Naive thymus-derived CD8-positive, alpha-beta T cell (primary cell): ENCODE measurements at regions not wholly inside any gene's neighbourhood (a gene's known extent, or its start where the extent isn't known, plus 50 kb on each side); places are given as distances from the start of the nearest gene placed in this dataset.

Experiments
- ATAC-seq, 2 donors: fragments of 150-1000 bp; cut with Tn5 transposase in 1 of 2; sonication (Bioruptor Pico), chemical (Tn5 transposase) in 1 of 2; 1 replicate in 1 of 2; 2 replicates in 1 of 2; pipeline ENCODE4 v1.10.0; 2021; ENCODE audit warnings: mild to moderate bottlenecking in 2 of 2, moderate library complexity in 2 of 2
- POLR2A ChIA-PET: fragments of 350-600 bp; sonication (Branson Sonifier 250); formaldehyde crosslinking; loops from one replicate; lab custom pipeline; 2021; ENCODE audit warnings: antibody characterized with exemption; lab: Charles Lee
- DNase-seq, 10 donors: peaks; one replicate each; pipeline versions ENCODE4 v3.0.0 to v3.0.0-alpha.2; 2020 to 2022
- H3K27ac Mint-ChIP-seq, 10 donors: one replicate each; pipeline ENCODE4 v1.8.0; 2020 to 2022; ENCODE audit warnings: mild to moderate bottlenecking in 10 of 10, mixed read lengths in 10 of 10, moderate library complexity in 4 of 10, inconsistent platforms in 1 of 10
- H3K27me3 Mint-ChIP-seq, 5 donors: one replicate each; pipeline ENCODE4 v1.8.0; 2021 to 2022; ENCODE audit warnings: mixed read lengths in 5 of 5
- H3K36me3 Mint-ChIP-seq, 3 donors: one replicate each; pipeline ENCODE4 v1.8.0; 2020 to 2022; ENCODE audit warnings: mixed read lengths in 3 of 3, mild to moderate bottlenecking in 2 of 3, inconsistent platforms in 1 of 3
- H3K4me1 Mint-ChIP-seq, 4 donors: one replicate each; pipeline ENCODE4 v1.8.0; 2021 to 2022; ENCODE audit warnings: mixed read lengths in 4 of 4
- H3K4me3 Mint-ChIP-seq, 10 donors: one replicate each; pipeline ENCODE4 v1.8.0; 2020 to 2022; ENCODE audit warnings: mild to moderate bottlenecking in 10 of 10, mixed read lengths in 10 of 10, moderate library complexity in 6 of 10, inconsistent platforms in 1 of 10
- H3K9me3 Mint-ChIP-seq, 9 donors: one replicate each; pipeline ENCODE4 v1.8.0; 2020 to 2022; ENCODE audit warnings: mixed read lengths in 9 of 9, mild to moderate bottlenecking in 3 of 9, inconsistent platforms in 1 of 9, moderate library complexity in 1 of 9

DNA sequence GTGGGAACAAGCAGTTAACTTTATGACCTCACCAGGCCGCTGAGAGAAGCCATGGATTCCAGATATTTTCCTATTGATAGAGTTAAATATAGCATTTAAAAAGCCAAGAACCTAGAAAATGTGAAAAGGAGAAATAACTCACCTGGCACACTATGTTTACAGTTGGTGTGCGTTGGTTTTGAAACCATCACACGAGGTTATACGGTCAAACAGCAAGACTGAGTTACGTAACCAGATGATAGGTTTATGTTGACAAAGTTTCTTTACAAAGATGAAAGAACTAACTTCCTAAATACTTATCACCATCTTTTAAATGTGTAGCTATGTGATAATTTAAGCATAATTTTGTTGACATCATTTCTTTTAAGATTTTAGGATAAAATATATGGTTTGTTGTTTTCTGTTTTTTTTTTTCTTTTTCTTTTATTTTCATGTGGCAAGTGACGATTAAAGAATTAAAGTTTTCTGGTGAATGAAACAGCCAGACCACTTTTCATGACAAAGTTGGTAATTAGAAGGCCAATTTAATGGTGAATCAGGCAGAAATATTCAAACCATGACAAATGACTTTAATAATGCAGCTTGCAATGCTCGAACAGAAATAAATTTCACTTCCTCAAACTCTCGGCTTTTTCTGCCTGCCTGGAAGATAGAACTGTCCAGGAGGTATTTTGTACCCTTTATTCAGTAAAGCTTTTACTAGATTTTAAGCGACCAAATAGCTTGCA lies 339.1 kb upstream of the OBI1 start:
- no peaks in the 10 kb centered on the region for H3K4me1 Mint-ChIP-seq
- DNase-seq = no peak
- no peaks in the 10 kb centered on the region for H3K9me3 Mint-ChIP-seq
- no peak for ATAC-seq
- H3K36me3 Mint-ChIP-seq = no peaks in the 10 kb centered on the region
- POLR2A ChIA-PET = no interaction called here
- no peak overlapping the region for H3K4me3 Mint-ChIP-seq
- no peak overlapping the region for H3K27ac Mint-ChIP-seq
- H3K27me3 Mint-ChIP-seq = peaks cover 3 to 21% (median 11%) of the 10 kb centered on the region in 5 donors

DNA sequence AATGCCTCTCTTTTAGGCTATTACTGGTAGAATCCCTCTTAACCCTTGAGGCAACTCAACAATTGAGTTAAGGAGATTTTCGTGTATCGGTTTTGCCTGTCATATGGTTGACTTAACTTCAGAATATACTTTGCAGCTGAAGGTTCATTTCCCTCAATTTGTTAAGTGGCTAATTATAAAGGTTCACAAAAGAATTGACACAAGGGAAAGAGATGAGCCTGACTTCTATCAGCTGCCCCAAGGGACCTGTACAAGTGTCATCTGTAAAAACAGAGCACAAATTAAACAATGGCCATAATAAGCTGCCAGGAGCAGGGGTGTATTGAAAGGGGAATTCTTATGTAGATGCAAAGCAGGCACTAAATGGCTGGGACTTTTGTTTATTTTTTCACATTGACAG lies 334.8 kb upstream of the OBI1 start:
- peaks cover 0 to 5% (median 0%) of the 10 kb centered on the region in 9 donors for H3K9me3 Mint-ChIP-seq
- ATAC-seq (no peak), DNase-seq (no peak)
- H3K4me1 Mint-ChIP-seq = no peaks in the 10 kb centered on the region
- H3K27me3 Mint-ChIP-seq = peaks cover 2 to 31% (median 10%) of the 10 kb centered on the region in 5 donors
- H3K4me3 Mint-ChIP-seq = no peak overlapping the region
- H3K27ac Mint-ChIP-seq = no peak overlapping the region
- H3K36me3 Mint-ChIP-seq = peaks cover 0 to 5% (median 0%) of the 10 kb centered on the region in 3 donors
- POLR2A ChIA-PET = no interaction called here

DNA sequence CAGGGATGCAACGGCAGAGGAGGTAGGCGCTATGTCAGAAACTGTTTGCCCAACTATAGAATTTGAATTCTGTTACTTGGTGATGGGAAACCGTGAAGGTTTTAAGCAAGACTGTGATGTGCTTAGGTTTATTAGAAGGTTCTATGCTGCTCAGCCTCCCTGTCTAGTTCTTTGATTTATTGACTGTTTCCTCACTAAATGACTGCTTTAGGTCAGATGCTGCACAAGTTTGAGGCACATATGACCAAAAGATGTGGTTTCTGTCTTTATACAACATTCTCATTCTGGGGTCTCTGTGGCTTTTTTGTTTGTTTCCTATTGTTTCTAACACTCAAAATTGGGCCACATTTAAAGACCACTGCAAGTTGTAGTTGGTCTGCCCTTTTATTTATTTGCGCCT lies 323.0 kb upstream of the OBI1 start:
- no peak for ATAC-seq
- H3K4me1 Mint-ChIP-seq = no peaks in the 10 kb centered on the region
- no peaks in the 10 kb centered on the region for H3K9me3 Mint-ChIP-seq
- no peak overlapping the region for H3K4me3 Mint-ChIP-seq
- peaks cover 3 to 14% (median 10%) of the 10 kb centered on the region in 5 donors for H3K27me3 Mint-ChIP-seq
- POLR2A ChIA-PET = no interaction called here
- no peak overlapping the region for H3K27ac Mint-ChIP-seq
- no peaks in the 10 kb centered on the region for H3K36me3 Mint-ChIP-seq
- no peak for DNase-seq

DNA sequence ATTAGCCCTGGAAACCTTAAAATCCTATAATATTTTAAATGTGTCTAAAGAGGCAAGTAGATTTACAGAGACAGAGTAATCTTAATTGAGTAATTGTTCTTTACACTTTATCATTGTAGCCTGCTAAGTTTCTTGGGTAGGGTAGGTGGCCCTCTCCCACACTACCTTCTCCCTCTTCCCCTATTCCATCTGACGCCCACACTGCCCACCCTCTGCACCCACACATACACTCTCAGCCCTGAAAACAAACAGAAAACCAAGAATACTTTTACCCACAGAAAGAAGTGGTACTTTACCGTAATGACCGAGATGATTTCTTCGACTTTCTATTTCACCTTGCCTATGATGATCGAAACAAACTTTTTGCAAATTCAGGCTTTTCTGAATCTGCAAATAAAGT lies 320.4 kb upstream of the OBI1 start:
- H3K4me1 Mint-ChIP-seq = no peaks in the 10 kb centered on the region
- no peak overlapping the region for H3K4me3 Mint-ChIP-seq
- ATAC-seq (no peak), DNase-seq (no peak)
- POLR2A ChIA-PET = no interaction called here
- peaks cover 11 to 17% (median 13%) of the 10 kb centered on the region in 5 donors for H3K27me3 Mint-ChIP-seq
- H3K36me3 Mint-ChIP-seq = no peaks in the 10 kb centered on the region
- H3K9me3 Mint-ChIP-seq = no peaks in the 10 kb centered on the region
- no peak overlapping the region for H3K27ac Mint-ChIP-seq

DNA sequence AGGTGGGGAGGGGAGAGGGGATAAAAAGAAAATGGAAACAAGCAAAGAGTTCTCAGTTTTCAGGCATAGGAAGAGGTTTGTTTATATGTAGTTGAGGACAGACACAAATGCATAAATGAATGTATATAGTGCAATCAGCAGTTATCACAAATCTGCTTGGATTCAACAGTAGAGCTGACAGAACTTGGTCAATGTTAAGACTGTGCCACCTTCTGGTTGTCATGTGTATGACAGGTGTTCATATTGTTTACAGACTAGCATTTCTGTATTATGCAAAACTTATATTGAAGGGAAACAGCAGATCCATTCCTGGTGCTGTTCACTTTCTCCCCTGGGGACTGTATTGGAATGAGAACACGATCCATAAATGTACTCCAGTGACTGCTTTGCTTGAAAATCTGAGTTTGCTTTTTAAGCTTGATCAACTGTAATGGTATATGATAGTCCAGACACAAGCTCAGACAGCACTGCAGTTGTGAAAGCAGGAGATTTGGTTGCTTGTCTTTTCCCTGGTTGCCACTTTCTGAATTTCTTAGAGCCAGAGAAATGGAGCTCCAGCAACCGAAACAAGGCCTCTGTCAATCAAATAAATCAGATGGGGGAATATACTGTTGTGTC lies 319.5 kb upstream of the OBI1 start:
- Mint-ChIP-seq H3K27ac (no peak overlapping the region), H3K4me3 (no peak overlapping the region), H3K36me3 (no peaks in the 10 kb centered on the region), H3K9me3 (no peaks in the 10 kb centered on the region), H3K27me3 (peaks cover 11 to 17% (median 13%) of the 10 kb centered on the region in 5 donors), H3K4me1 (no peaks in the 10 kb centered on the region)
- peak; percentile 59 to 62 for ATAC-seq
- POLR2A ChIA-PET = no interaction called here
- peak in 8 of 10 donors; percentile 12 to 65 (median 40) for DNase-seq

DNA sequence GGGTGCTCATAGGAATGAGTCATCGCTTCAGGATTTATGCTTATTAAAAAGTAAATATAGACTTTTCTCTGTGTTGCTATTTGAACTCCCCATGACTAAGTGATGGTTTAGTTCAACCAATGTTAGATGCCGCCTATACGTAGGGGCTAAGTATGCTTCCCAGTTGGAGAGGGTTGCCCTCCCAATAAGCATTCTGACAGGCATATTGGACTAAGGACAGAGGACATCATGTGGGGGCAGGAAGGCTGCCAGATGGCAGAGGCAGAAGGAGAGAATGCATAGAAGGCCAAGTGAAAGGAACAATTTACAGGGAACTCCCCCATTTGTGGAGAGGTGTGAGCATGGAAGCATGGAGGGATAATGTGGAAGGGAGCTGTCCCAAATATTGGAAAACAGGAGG lies 318.4 kb upstream of the OBI1 start:
- POLR2A ChIA-PET = no interaction called here
- Mint-ChIP-seq H3K27ac (no peak overlapping the region), H3K9me3 (no peaks in the 10 kb centered on the region), H3K4me3 (no peak overlapping the region), H3K27me3 (peaks cover 9 to 17% (median 15%) of the 10 kb centered on the region in 5 donors), H3K36me3 (no peaks in the 10 kb centered on the region), H3K4me1 (no peaks in the 10 kb centered on the region)
- DNase-seq (no peak), ATAC-seq (no peak)

DNA sequence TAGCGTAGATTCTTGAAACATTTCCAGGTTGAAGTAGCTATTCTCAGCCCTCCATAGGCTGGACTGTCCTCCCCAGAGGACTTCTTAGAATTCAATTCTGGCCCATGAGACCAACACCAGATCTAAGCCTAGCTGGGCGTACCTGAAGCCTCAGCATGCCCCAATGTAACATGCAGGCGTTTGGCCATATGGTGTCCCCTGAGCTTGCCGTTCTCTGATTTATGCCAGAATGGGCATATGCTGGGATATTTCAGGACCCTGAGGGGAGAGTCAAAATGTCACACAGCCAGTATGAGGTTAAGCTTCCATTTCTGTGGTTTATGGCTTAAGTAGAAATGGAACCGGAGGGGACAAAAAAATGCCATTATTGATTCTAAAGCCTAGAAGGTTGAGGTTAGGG lies 317.7 kb upstream of the OBI1 start:
- Mint-ChIP-seq H3K4me3 (no peak overlapping the region), H3K9me3 (no peaks in the 10 kb centered on the region), H3K27ac (no peak overlapping the region), H3K27me3 (peaks cover 9 to 20% (median 15%) of the 10 kb centered on the region in 5 donors), H3K36me3 (no peaks in the 10 kb centered on the region), H3K4me1 (no peaks in the 10 kb centered on the region)
- POLR2A ChIA-PET = no interaction called here
- DNase-seq = no peak
- ATAC-seq = no peak

DNA sequence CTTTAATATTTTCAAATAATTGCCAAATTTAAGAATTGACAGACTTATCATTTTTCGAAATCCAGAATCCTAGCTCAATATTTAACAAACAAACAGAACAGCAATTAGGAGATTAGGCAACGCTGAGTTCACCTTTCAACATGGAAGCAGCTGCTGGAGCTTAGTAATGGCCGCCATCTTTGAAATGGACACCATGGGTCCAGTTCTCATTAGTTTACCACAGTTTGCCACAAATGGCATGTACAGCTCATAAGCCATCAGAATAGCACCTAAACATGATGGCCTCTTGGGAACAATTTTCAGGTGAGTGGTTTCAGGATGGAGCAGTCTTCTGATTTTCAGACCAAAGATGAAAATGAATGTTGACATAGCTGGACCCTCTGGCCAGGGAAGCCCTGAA lies 313.6 kb upstream of the OBI1 start:
- Mint-ChIP-seq H3K9me3 (peaks cover 0 to 9% (median 4%) of the 10 kb centered on the region in 9 donors), H3K27me3 (peaks cover 11 to 33% (median 17%) of the 10 kb centered on the region in 5 donors), H3K27ac (no peak overlapping the region), H3K36me3 (no peaks in the 10 kb centered on the region), H3K4me1 (no peaks in the 10 kb centered on the region), H3K4me3 (no peak overlapping the region)
- POLR2A ChIA-PET = no interaction called here
- DNase-seq (no peak), ATAC-seq (no peak)

DNA sequence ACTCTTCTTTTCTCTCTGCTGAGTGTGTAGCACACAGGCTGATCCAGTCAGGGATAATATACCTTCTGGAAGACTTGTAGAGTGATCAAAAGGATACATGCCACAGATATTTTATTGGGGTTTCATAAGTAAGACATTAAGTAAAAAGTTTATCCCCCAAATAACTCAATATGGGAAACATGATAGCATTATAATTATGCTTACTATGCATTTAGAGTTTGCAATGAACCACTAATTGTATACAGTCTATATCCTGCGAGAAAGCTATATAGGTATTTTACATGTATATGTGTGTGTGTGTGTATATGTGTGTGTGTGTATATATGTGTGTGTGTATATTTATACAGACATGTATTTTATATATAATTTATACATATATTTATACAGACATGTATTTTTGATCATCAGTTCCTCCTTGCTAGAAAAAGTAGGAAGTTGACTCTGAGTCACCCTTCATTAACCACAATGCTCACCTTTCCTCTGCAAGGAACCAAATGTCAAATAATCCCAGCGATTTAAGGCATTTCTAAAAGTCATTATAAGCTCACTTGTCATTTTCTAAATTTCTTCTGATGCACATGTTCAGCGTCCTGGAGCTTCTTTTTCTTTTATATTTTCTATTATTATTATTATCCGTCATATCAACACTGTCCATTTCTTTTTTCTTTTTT lies 312.5 kb upstream of the OBI1 start:
- Mint-ChIP-seq H3K9me3 (peaks cover 0 to 9% (median 4%) of the 10 kb centered on the region in 9 donors), H3K27me3 (peaks cover 9 to 30% (median 11%) of the 10 kb centered on the region in 5 donors), H3K27ac (no peak overlapping the region), H3K4me1 (no peaks in the 10 kb centered on the region), H3K36me3 (no peaks in the 10 kb centered on the region), H3K4me3 (no peak overlapping the region)
- ATAC-seq (no peak), DNase-seq (no peak)
- POLR2A ChIA-PET = no interaction called here

DNA sequence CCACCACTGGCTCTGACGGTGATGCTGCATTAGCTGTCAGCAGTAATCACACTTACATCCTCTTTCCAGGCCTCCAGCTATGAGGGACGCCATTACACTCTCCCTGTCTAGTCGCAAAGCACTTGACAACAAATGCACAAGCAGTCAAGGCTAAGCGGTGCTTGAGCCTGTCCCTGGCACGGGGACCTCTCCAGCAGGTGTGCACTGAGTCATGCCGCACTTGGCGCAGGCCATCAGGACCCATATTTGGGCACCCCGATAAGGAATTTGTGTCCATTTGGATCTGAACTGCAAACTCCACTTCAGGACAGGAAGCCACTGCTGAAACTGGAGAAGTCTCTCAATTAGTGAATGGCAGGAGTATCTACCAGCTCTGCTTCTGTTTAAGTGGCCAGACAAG lies 301.9 kb upstream of the OBI1 start:
- H3K36me3 Mint-ChIP-seq = no peaks in the 10 kb centered on the region
- H3K4me1 Mint-ChIP-seq = no peaks in the 10 kb centered on the region
- no peaks in the 10 kb centered on the region for H3K9me3 Mint-ChIP-seq
- H3K27ac Mint-ChIP-seq = no peak overlapping the region
- ATAC-seq = no peak
- DNase-seq = no peak
- POLR2A ChIA-PET = no interaction called here
- H3K4me3 Mint-ChIP-seq = no peak overlapping the region
- H3K27me3 Mint-ChIP-seq = peaks cover 1 to 19% (median 9%) of the 10 kb centered on the region in 5 donors

DNA sequence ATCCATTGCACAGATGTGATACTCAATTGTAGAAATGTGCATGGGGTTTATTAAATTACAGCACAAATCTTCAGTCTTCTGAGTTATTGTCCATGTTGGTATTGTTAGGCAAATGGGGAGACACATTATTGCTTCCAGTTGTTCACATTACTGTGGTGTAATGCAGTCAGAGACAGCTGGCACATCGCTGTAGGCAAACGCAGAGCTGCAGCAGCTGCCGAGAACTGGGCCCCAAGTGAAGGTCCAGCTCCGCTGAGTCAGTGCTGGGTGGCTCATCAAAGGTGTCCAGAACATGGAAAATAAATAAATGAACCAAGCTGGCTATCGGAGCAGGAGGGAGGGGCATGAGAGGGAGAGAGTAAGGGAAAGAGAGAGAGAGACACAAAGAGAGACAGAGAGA lies 299.1 kb upstream of the OBI1 start:
- POLR2A ChIA-PET = no interaction called here
- Mint-ChIP-seq H3K27ac (peak overlapping the region in 1 of 10 donors; percentile 25), H3K36me3 (no peaks in the 10 kb centered on the region), H3K27me3 (peaks cover 4 to 25% (median 14%) of the 10 kb centered on the region in 5 donors), H3K4me3 (no peak overlapping the region), H3K4me1 (no peaks in the 10 kb centered on the region), H3K9me3 (no peaks in the 10 kb centered on the region)
- ATAC-seq (no peak), DNase-seq (no peak)

DNA sequence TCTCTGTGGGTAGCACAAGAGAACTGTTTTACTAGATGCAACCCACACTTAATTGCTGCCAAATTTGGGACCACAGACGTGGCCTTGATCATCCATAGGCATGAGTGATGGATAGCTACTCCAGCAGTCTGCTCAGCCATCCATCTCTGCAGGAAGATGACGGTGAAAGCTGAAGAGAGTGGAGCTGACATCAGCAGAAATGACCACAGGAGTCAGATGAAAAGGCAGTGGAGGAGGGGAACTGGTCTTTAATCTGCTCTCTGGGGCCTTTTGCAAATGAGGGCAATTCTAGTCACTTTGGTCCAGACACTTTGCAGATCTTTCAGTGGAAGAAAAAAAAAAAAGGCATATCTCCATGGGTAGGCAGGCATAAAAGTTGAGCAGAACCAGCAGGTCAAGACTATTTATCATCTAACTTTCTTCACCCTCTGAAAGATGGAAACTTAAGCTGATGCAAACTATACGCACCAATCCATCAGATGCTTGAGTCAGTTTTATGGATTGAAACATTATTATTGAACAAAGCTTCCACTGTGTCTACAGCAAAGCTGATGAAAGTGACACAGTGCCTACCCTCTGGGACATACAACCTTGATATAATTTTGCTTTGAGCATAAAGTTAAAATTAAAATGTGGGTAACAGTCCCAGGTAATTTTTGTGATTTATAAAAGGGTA lies 281.6 kb upstream of the OBI1 start:
- DNase-seq (no peak), ATAC-seq (no peak)
- POLR2A ChIA-PET = no interaction called here
- Mint-ChIP-seq H3K36me3 (no peaks in the 10 kb centered on the region), H3K27me3 (peaks cover 0 to 15% (median 7%) of the 10 kb centered on the region in 5 donors), H3K9me3 (no peaks in the 10 kb centered on the region), H3K27ac (no peak overlapping the region), H3K4me3 (no peak overlapping the region), H3K4me1 (no peaks in the 10 kb centered on the region)

DNA sequence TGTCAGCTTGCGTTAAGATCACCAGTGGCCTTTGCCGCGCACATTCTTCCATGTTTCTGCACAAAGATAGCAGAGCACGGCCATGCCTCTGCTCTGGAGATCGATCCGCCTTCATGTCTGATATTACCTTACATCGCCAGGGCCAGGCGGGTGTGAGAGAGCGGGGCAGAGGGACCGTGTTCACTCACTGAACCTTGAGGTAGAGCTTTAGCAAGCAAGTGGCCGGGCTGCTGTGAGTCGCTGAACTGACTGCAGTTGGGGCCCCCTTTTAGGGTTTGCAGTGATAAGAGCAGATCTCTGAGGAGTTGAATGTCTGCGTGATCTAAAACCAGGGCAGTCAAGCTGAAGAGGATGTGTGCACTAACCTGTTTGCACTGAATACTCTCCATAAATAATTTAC lies 275.4 kb upstream of the OBI1 start:
- Mint-ChIP-seq H3K4me3 (no peak overlapping the region), H3K4me1 (no peaks in the 10 kb centered on the region), H3K27me3 (peaks cover 0 to 15% (median 4%) of the 10 kb centered on the region in 5 donors), H3K9me3 (no peaks in the 10 kb centered on the region), H3K27ac (no peak overlapping the region), H3K36me3 (no peaks in the 10 kb centered on the region)
- DNase-seq (no peak), ATAC-seq (no peak)
- POLR2A ChIA-PET = no interaction called here
